ENCODE measurements at regions not wholly inside any gene's neighbourhood (a gene's known extent, or its start where the extent isn't known, plus 50 kb on each side); places are given as distances from the start of the nearest gene placed in this dataset.

DNA sequence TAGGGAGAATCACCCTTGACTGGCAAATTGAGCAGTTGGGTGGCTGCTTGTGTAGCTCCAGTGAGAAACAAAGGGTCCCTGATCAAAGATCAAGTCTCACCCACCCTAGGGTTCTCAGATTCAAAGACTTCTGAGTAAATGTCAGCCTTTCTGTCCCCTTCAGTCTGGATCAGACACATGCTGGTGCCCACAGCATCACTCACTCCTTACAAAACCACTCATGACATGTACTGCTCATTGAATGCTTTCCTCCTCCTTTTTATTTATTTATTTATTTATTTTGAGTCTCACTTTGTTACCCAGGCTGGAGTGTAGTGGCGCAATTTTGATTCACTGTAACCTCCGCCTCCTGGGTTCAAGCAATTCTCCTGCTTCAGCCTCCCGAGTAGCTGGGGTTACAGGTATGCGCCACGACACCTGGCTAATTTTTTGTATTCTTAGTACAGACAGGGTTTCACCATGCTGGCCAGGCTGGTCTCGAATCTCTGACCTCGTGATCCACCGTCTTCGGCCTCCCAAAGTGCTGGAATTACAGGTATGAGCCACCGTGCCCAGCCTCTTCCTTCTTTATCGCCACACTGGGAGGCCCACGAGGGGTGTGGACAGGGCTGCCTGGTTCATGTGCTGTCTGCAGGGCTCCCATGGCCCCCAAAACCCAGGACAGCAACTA, 462.0 kb upstream of the MAF start:
- no peaks in the 10 kb centered on the region for H3K9me3 Mint-ChIP-seq (ENCODE audit: unreplicated experiment)
- no peak overlapping the region for H3K27ac Mint-ChIP-seq (ENCODE audit: unreplicated experiment)
- no peaks in the 10 kb centered on the region for H3K36me3 Mint-ChIP-seq (ENCODE audit: low read depth, unreplicated experiment)
- DNase-seq (ENCODE audit: low spot score): no peak
- H3K27me3 Mint-ChIP-seq (ENCODE audit: unreplicated experiment): peaks cover 2% of the 10 kb centered on the region
- TF ChIP-seq CTCF (IDR thresholded peaks at IDR 0.05; ENCODE audit: unreplicated experiment): no peak
- no peaks in the 10 kb centered on the region for H3K4me1 Mint-ChIP-seq (ENCODE audit: unreplicated experiment)
- no peak overlapping the region for H3K4me3 Mint-ChIP-seq (ENCODE audit: unreplicated experiment)

DNA sequence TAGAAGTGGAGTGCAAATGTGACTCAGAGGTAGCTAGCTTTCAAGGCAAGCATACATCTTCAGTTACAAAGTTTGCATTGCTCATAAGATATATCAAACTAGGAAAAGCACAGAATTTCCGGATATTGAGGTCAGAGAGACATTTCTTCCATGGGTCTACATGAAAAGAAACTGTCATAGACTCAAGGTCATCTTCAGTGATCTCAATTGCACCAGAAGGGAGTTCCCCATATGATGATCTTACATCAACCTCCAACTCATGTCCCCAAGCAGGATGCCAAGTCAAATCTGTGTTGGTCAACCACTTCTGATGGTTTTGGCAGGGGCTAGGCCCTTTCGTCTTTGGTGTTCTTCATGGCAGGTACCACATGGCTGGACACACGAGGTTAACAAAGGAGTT, 459.9 kb upstream of the MAF start:
- Mint-ChIP-seq H3K9me3 (ENCODE audit: unreplicated experiment) (no peaks in the 10 kb centered on the region), H3K27ac (ENCODE audit: unreplicated experiment) (no peak overlapping the region), H3K4me1 (ENCODE audit: unreplicated experiment) (no peaks in the 10 kb centered on the region), H3K4me3 (ENCODE audit: unreplicated experiment) (no peak overlapping the region), H3K27me3 (ENCODE audit: unreplicated experiment) (peaks cover 2% of the 10 kb centered on the region), H3K36me3 (ENCODE audit: low read depth, unreplicated experiment) (no peaks in the 10 kb centered on the region)
- TF ChIP-seq CTCF (IDR thresholded peaks at IDR 0.05; ENCODE audit: unreplicated experiment): no peak
- DNase-seq (ENCODE audit: low spot score): no peak

DNA sequence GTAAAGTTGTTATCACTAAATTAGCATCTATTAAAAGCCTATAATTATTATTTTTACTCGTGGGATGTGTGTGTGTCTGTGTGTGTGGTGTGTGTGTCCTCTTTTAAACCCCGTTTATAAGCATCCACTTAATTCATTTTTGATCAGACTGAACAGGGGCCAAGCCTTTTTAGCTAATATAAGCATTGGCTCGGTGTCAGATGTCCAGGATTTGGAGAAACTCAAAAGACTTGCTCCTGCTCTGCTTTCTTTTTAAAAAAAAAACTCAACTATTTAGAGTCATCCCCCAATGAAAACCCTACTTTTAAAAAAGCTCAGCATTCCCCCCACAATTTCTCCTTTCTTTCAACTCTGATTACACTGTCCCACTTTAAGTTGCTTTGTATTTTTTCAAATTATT, 459.3 kb upstream of the MAF start:
- Mint-ChIP-seq H3K27me3 (ENCODE audit: unreplicated experiment) (peaks cover 2% of the 10 kb centered on the region), H3K27ac (ENCODE audit: unreplicated experiment) (no peak overlapping the region), H3K36me3 (ENCODE audit: low read depth, unreplicated experiment) (no peaks in the 10 kb centered on the region), H3K4me3 (ENCODE audit: unreplicated experiment) (no peak overlapping the region), H3K9me3 (ENCODE audit: unreplicated experiment) (no peaks in the 10 kb centered on the region), H3K4me1 (ENCODE audit: unreplicated experiment) (no peaks in the 10 kb centered on the region)
- TF ChIP-seq CTCF (IDR thresholded peaks at IDR 0.05; ENCODE audit: unreplicated experiment): no peak
- DNase-seq (ENCODE audit: low spot score): no peak

DNA sequence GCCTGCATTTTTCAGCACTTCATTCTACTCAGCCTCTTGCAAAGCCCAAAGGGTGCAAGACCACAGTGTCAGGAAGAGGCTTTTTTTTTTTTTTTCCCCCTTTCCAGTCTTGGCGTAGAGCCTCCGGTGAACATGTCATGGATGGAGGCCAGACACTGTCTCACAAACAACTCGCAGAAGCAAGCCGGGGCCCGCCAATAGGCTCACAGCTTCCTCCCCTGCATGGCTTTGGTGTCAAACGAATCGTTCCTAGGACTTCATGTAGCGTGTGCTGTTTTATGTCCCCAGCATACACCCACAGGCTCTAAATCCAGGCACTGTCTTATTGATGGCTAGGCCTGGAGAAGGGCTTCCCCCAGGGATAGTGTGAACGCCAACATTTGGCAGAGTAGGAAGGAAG, 457.7 kb upstream of the MAF start:
- DNase-seq (ENCODE audit: low spot score): no peak
- peaks cover 2% of the 10 kb centered on the region for H3K27me3 Mint-ChIP-seq (ENCODE audit: unreplicated experiment)
- H3K9me3 Mint-ChIP-seq (ENCODE audit: unreplicated experiment): no peaks in the 10 kb centered on the region
- H3K4me1 Mint-ChIP-seq (ENCODE audit: unreplicated experiment): no peaks in the 10 kb centered on the region
- H3K27ac Mint-ChIP-seq (ENCODE audit: unreplicated experiment): no peak overlapping the region
- H3K36me3 Mint-ChIP-seq (ENCODE audit: low read depth, unreplicated experiment): no peaks in the 10 kb centered on the region
- no peak for TF ChIP-seq CTCF (IDR thresholded peaks at IDR 0.05; ENCODE audit: unreplicated experiment)
- no peak overlapping the region for H3K4me3 Mint-ChIP-seq (ENCODE audit: unreplicated experiment)

DNA sequence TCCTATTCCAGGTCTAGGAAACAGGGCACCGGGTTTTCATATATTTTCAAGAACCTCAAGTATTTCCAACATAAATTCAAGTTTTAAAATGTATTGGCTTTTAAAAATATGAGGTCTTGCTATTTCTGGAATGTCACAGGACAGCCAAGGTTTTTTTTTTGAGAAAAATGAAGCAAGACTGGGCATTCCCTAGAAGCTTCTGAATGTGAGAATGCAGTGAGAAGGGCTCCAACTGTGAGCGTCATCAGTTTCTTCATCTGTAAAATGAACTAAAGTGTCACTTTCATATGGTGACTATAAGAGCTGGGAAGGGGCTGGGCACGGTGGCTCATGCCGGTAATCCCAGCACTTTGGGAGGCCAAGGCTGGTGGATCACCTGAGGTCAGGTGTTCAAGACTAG, 455.8 kb upstream of the MAF start:
- no peak overlapping the region for H3K27ac Mint-ChIP-seq (ENCODE audit: unreplicated experiment)
- H3K4me1 Mint-ChIP-seq (ENCODE audit: unreplicated experiment): no peaks in the 10 kb centered on the region
- no peaks in the 10 kb centered on the region for H3K9me3 Mint-ChIP-seq (ENCODE audit: unreplicated experiment)
- no peak for TF ChIP-seq CTCF (IDR thresholded peaks at IDR 0.05; ENCODE audit: unreplicated experiment)
- H3K4me3 Mint-ChIP-seq (ENCODE audit: unreplicated experiment): no peak overlapping the region
- DNase-seq (ENCODE audit: low spot score): no peak
- H3K27me3 Mint-ChIP-seq (ENCODE audit: unreplicated experiment): peaks cover 3% of the 10 kb centered on the region
- H3K36me3 Mint-ChIP-seq (ENCODE audit: low read depth, unreplicated experiment): no peaks in the 10 kb centered on the region

All from endothelial cell (in vitro differentiated cells).